ENCODE measurements at regions not wholly inside any gene's neighbourhood (a gene's known extent, or its start where the extent isn't known, plus 50 kb on each side); places are given as distances from the start of the nearest gene placed in this dataset.
"Not testable (repeated sequence)": the region's sequence is repeated elsewhere in the genome, so short reads cannot be mapped to it uniquely, and the experiment has no call there.

GRCh38 chr16:59624381-59624780 is 890.3 kb upstream of the GOT2 start:
- TF ChIP-seq, protein P1, sequence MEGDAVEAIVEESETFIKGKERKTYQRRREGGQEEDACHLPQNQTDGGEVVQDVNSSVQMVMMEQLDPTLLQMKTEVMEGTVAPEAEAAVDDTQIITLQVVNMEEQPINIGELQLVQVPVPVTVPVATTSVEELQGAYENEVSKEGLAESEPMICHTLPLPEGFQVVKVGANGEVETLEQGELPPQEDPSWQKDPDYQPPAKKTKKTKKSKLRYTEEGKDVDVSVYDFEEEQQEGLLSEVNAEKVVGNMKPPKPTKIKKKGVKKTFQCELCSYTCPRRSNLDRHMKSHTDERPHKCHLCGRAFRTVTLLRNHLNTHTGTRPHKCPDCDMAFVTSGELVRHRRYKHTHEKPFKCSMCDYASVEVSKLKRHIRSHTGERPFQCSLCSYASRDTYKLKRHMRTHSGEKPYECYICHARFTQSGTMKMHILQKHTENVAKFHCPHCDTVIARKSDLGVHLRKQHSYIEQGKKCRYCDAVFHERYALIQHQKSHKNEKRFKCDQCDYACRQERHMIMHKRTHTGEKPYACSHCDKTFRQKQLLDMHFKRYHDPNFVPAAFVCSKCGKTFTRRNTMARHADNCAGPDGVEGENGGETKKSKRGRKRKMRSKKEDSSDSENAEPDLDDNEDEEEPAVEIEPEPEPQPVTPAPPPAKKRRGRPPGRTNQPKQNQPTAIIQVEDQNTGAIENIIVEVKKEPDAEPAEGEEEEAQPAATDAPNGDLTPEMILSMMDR (IDR thresholded peaks at IDR 0.05) = not testable (repeated sequence)
- not testable (repeated sequence) for TF ChIP-seq POLR2A (IDR thresholded peaks at IDR 0.05)

Measured in uterus (tissue), 2 donors.